Endothelial cell of umbilical vein (primary cell): ENCODE measurements at regions not wholly inside any gene's neighbourhood (a gene's known extent, or its start where the extent isn't known, plus 50 kb on each side); places are given as distances from the start of the nearest gene placed in this dataset.

Experiments
- BruUV-seq: library from RNA; stranded (reverse); fragments of 400-500 nt; replicated peaks from 2 replicates; lab custom pipeline; 2021; lab: Mats Ljungman, UMichigan
- CTCF ChIA-PET: fragments of 300-600, 350-600 bp; sonication (Branson Sonifier 250); formaldehyde crosslinking; loops from one replicate; lab custom pipeline; 2021; ENCODE audit warnings: antibody characterized with exemption, inconsistent platforms; lab: Charles Lee
- POLR2A ChIA-PET: fragments of 300-600, 350-600 bp; sonication (Branson Sonifier 250); formaldehyde crosslinking; loops from one replicate; lab custom pipeline; 2021; ENCODE audit warnings: antibody characterized with exemption, inconsistent platforms; lab: Charles Lee
- DNase-seq: peaks from one replicate; pipeline ENCODE4 v3.0.0-alpha.2; 2011; ENCODE audit warnings: low read depth, low spot score
- FAIRE-seq: peaks from 2 replicates; lab custom pipeline; 2011; peaks lifted over from hg19 to GRCh38; lab: Jason Lieb, UNC
- H2AFZ ChIP-seq: 2 replicates; pipeline ENCODE4 v1.6.0; 2012; ENCODE audit warnings: low read depth, low read length, control low read depth, inconsistent platforms
- H3K27ac ChIP-seq: 2 replicates; pipeline ENCODE4 v1.5.1; 2011; ENCODE audit warnings: low read depth, mild to moderate bottlenecking, control low read depth, low read length, moderate library complexity; ENCODE audit not compliant: insufficient read depth
- H3K27me3 ChIP-seq, 2 experiments: 2 replicates each; pipeline versions ENCODE4 v1.6.0 to v1.6.1; 2011; ENCODE audit warnings: low read length in 2 of 2, mixed read lengths in 1 of 2; ENCODE audit not compliant: control insufficient read depth in 2 of 2, insufficient read depth in 2 of 2
- H3K36me3 ChIP-seq, 2 experiments: 2 replicates in 1 of 2; 3 replicates in 1 of 2; pipeline ENCODE4 v1.5.1; 2011; ENCODE audit warnings: low read length in 2 of 2, mild to moderate bottlenecking in 1 of 2, moderate library complexity in 1 of 2; ENCODE audit not compliant: control insufficient read depth in 2 of 2, insufficient read depth in 2 of 2; ENCODE audit errors: extremely low read depth in 1 of 2
- H3K4me1 ChIP-seq: 3 replicates; pipeline ENCODE4 v1.5.1; 2011; ENCODE audit warnings: mild to moderate bottlenecking, low read length; ENCODE audit not compliant: control insufficient read depth, insufficient read depth; ENCODE audit errors: extremely low read depth
- H3K4me2 ChIP-seq: 2 replicates; pipeline ENCODE4 v1.6.1; 2011; ENCODE audit warnings: low read length, control low read depth, mixed read lengths; ENCODE audit not compliant: insufficient read depth
- H3K4me3 ChIP-seq, 3 experiments: fragments of 200-600 bp in 1 of 3; sonication (generic), shearing (Covaris generic) in 1 of 3; replicated peaks in 1 of 3; 2 replicates each; pipeline ENCODE4 v1.5.1; 2011 to 2016; ENCODE audit warnings: control low read depth in 3 of 3, low read length in 3 of 3, mild to moderate bottlenecking in 2 of 3, inconsistent platforms in 1 of 3, low read depth in 1 of 3, moderate library complexity in 1 of 3; ENCODE audit not compliant: insufficient read depth in 1 of 3
- H3K79me2 ChIP-seq: 2 replicates; pipeline ENCODE4 v1.6.0; 2012; ENCODE audit warnings: low read length, inconsistent platforms; ENCODE audit not compliant: control insufficient read depth, insufficient read depth
- H3K9ac ChIP-seq: replicated peaks from 2 replicates; pipeline ENCODE3; 2011; ENCODE audit warnings: low read length, control low read depth; ENCODE audit not compliant: insufficient read depth; ENCODE audit errors: extremely low read depth
- H3K9me1 ChIP-seq: replicated peaks from 3 replicates; pipeline ENCODE4 v1.6.0; 2011; ENCODE audit warnings: mild to moderate bottlenecking, low read length; ENCODE audit not compliant: control insufficient read depth, insufficient read depth; ENCODE audit errors: extremely low read depth
- H3K9me3 ChIP-seq: replicated peaks from 2 replicates; pipeline ENCODE4 v1.5.1; 2012; ENCODE audit warnings: low read length, inconsistent platforms; ENCODE audit not compliant: control insufficient read depth, insufficient read depth
- H4K20me1 ChIP-seq: replicated peaks from 2 replicates; pipeline ENCODE3; 2011; ENCODE audit warnings: mild to moderate bottlenecking, low read length; ENCODE audit not compliant: control insufficient read depth, insufficient read depth; ENCODE audit errors: extremely low read depth
- CTCF ChIP-seq, 2 donors: IDR thresholded peaks; 1 replicate in 1 of 2; 2 replicates in 1 of 2; pipeline ENCODE4 v1.5.1; 2011; ENCODE audit warnings: low read length in 2 of 2, mild to moderate bottlenecking in 2 of 2, moderate library complexity in 2 of 2, control low read depth in 1 of 2, inconsistent platforms in 1 of 2, low read depth in 1 of 2; ENCODE audit not compliant: insufficient read depth in 1 of 2; ENCODE audit errors: extremely low read depth in 1 of 2
- EZH2 ChIP-seq: IDR thresholded peaks from 2 replicates; pipeline ENCODE4 v1.6.1; 2012; ENCODE audit warnings: borderline replicate concordance, low read depth, mild to moderate bottlenecking, moderate library complexity, low read length, inconsistent platforms; ENCODE audit not compliant: severe bottlenecking
- FOS ChIP-seq: IDR thresholded peaks from 2 replicates; pipeline ENCODE4 v1.6.1; 2011; ENCODE audit warnings: mild to moderate bottlenecking, low read length, moderate library complexity, borderline replicate concordance; ENCODE audit not compliant: insufficient read depth
- GATA2 ChIP-seq: IDR thresholded peaks from 2 replicates; pipeline ENCODE4 v1.7.0; 2011; ENCODE audit warnings: low read depth, mild to moderate bottlenecking, moderate library complexity, mixed read lengths, low read length; ENCODE audit not compliant: insufficient read length, insufficient read depth
- JUN ChIP-seq: IDR thresholded peaks from 2 replicates; pipeline ENCODE4 v1.6.1; 2011; ENCODE audit warnings: borderline replicate concordance, low read depth; ENCODE audit not compliant: insufficient read length, insufficient read depth
- MAX ChIP-seq: IDR thresholded peaks from 2 replicates; pipeline ENCODE4 v1.6.1; 2011; ENCODE audit not compliant: insufficient read depth, insufficient read length
- MYC ChIP-seq: IDR thresholded peaks from one replicate; pipeline ENCODE4 v1.6.1; 2011; ENCODE audit warnings: mild to moderate bottlenecking, low read depth, low read length
- POLR2A ChIP-seq: IDR thresholded peaks from 2 replicates; pipeline ENCODE4 v1.6.1; 2012; ENCODE audit warnings: low read depth, mild to moderate bottlenecking, control low read depth, low read length
- POLR2AphosphoS5 ChIP-seq: IDR thresholded peaks from 2 replicates; pipeline ENCODE4 v1.6.1; 2012; ENCODE audit warnings: low read depth, mild to moderate bottlenecking, control low read depth, low read length, moderate library complexity; ENCODE audit not compliant: insufficient read depth
- dilution Hi-C: fragments of 300-500 bp; cut with MboI; formaldehyde crosslinking; loops from one replicate; pipeline ENCODE4 v1.15.0; 2019; ENCODE audit warnings: low sequenced_read_pairs; ENCODE audit not compliant: extremely low pct_ligation_motif_present
- intact Hi-C: fragments of 100-400 bp; cut with micrococcal nuclease; formaldehyde crosslinking; loops from one replicate; pipeline ENCODE4 v1.10.0; 2022

- intact Hi-C loops = no loop called here
- CTCF ChIA-PET = no interaction called here
- no peaks in the 10 kb centered on the region for H3K9me3 ChIP-seq
- no peak for TF ChIP-seq EZH2
- no peak for TF ChIP-seq GATA2
- TF ChIP-seq FOS = no peak
- TF ChIP-seq POLR2A = no peak
- TF ChIP-seq MYC = no peak
- TF ChIP-seq POLR2AphosphoS5 = no peak
- no peak for TF ChIP-seq CTCF (IDR thresholded peaks at IDR 0.05; ENCODE audit: extremely low read depth in 1 of 2, insufficient read depth in 1 of 2, low read depth in 1 of 2, low read length in 2 of 2)
- TF ChIP-seq MAX = no peak
- no peak for TF ChIP-seq JUN
- H2AFZ ChIP-seq = no peak overlapping the region
- H4K20me1 ChIP-seq = no peaks in the 10 kb centered on the region
- FAIRE-seq = no peak
- no TSS peak for BruUV-seq
- POLR2A ChIA-PET = no interaction called here
- H3K36me3 ChIP-seq = no peaks in the 10 kb centered on the region
- peaks cover 26% of the 10 kb centered on the region for H3K79me2 ChIP-seq
- no peak overlapping the region for H3K4me2 ChIP-seq
- no peak overlapping the region for H3K27ac ChIP-seq
- H3K4me1 ChIP-seq = no peaks in the 10 kb centered on the region
- no peak overlapping the region for H3K9ac ChIP-seq
- dilution Hi-C loops = no loop called here
- no peak overlapping the region for H3K4me3 ChIP-seq
- no peaks in the 10 kb centered on the region for H3K9me1 ChIP-seq
- H3K27me3 ChIP-seq = no peaks in the 10 kb centered on the region
- DNase-seq = no peak
These were observed 388.7 kb downstream of the UTRN start for GRCh38 chr6:144673807-144674206.
